H9 (cell line): ENCODE measurements at regions not wholly inside any gene's neighbourhood (a gene's known extent, or its start where the extent isn't known, plus 50 kb on each side); places are given as distances from the start of the nearest gene placed in this dataset.

ENCODE experiments used
- DNase-seq: peaks from one replicate; pipeline ENCODE4 v3.0.0-alpha.2; 2017
- H2AFZ ChIP-seq: one replicate; pipeline ENCODE4 v1.6.1; 2013; ENCODE audit warnings: mild to moderate bottlenecking, low read length, control low read depth, moderate library complexity
- H2AK5ac ChIP-seq: 2 replicates; pipeline ENCODE4 v1.6.1; 2013; ENCODE audit warnings: low read length, control low read depth, mixed read lengths; ENCODE audit not compliant: insufficient read length
- H2BK120ac ChIP-seq: one replicate; pipeline ENCODE4 v1.6.1; 2013; ENCODE audit warnings: low read depth, mild to moderate bottlenecking, low read length, control low read depth, inconsistent platforms; ENCODE audit not compliant: poor library complexity, severe bottlenecking
- H2BK12ac ChIP-seq: 2 replicates; pipeline ENCODE4 v1.6.1; 2013; ENCODE audit warnings: low read length, control low read depth, mixed read lengths, low read depth; ENCODE audit not compliant: insufficient read length
- H2BK15ac ChIP-seq: 2 replicates; pipeline ENCODE4 v1.6.1; 2013; ENCODE audit warnings: low read depth, low read length, control low read depth
- H2BK20ac ChIP-seq: one replicate; pipeline ENCODE4 v1.6.1; 2013; ENCODE audit warnings: low read depth, mild to moderate bottlenecking, low read length, control low read depth, inconsistent platforms; ENCODE audit not compliant: poor library complexity, severe bottlenecking
- H2BK5ac ChIP-seq: 2 replicates; pipeline ENCODE4 v1.6.1; 2013; ENCODE audit warnings: low read length, control low read depth, mixed read lengths; ENCODE audit not compliant: insufficient read length
- H3K14ac ChIP-seq: 2 replicates; pipeline ENCODE4 v1.6.1; 2013; ENCODE audit warnings: low read length, control low read depth; ENCODE audit not compliant: insufficient read depth
- H3K18ac ChIP-seq: 2 replicates; pipeline ENCODE4 v1.6.1; 2013; ENCODE audit warnings: low read depth, mild to moderate bottlenecking, mixed read lengths, low read length, control low read depth; ENCODE audit not compliant: insufficient read length
- H3K23ac ChIP-seq: 2 replicates; pipeline ENCODE4 v1.6.1; 2013; ENCODE audit warnings: low read length, control low read depth, mixed read lengths, low read depth; ENCODE audit not compliant: insufficient read length
- H3K23me2 ChIP-seq: 2 replicates; pipeline ENCODE4 v1.6.1; 2013; ENCODE audit warnings: low read depth, mild to moderate bottlenecking, mixed read lengths, low read length, control low read depth; ENCODE audit not compliant: insufficient read length, poor library complexity, severe bottlenecking
- H3K27ac ChIP-seq: 2 replicates; pipeline ENCODE4 v1.5.1; 2013; ENCODE audit warnings: low read length, control low read depth, mixed read lengths, low read depth; ENCODE audit not compliant: insufficient read length
- H3K27me3 ChIP-seq: 2 replicates; pipeline ENCODE4 v1.6.1; 2013; ENCODE audit warnings: low read length, control low read depth, inconsistent platforms; ENCODE audit not compliant: insufficient read depth
- H3K4ac ChIP-seq: 2 replicates; pipeline ENCODE4 v1.6.1; 2013; ENCODE audit warnings: low read depth, mild to moderate bottlenecking, control low read depth, inconsistent platforms, low read length, moderate library complexity
- H3K4me1 ChIP-seq: 2 replicates; pipeline ENCODE4 v1.6.1; 2013; ENCODE audit warnings: low read length, control low read depth, inconsistent platforms; ENCODE audit not compliant: insufficient read depth
- H3K4me2 ChIP-seq: 2 replicates; pipeline ENCODE4 v1.6.1; 2013; ENCODE audit warnings: low read length, control low read depth, mixed read lengths; ENCODE audit not compliant: insufficient read length, insufficient read depth
- H3K56ac ChIP-seq: 2 replicates; pipeline ENCODE4 v1.6.1; 2013; ENCODE audit warnings: low read depth, mild to moderate bottlenecking, mixed read lengths, low read length, control low read depth; ENCODE audit not compliant: insufficient read length
- H3K79me1 ChIP-seq: 2 replicates; pipeline ENCODE4 v1.6.1; 2013; ENCODE audit warnings: low read depth, mild to moderate bottlenecking, moderate library complexity, low read length, control low read depth, inconsistent platforms; ENCODE audit not compliant: insufficient read depth, poor library complexity, severe bottlenecking
- H3K79me2 ChIP-seq: 2 replicates; pipeline ENCODE4 v1.6.1; 2013; ENCODE audit warnings: low read length, control low read depth, inconsistent platforms; ENCODE audit not compliant: insufficient read depth
- H3K9ac ChIP-seq: 2 replicates; pipeline ENCODE4 v1.6.1; 2013; ENCODE audit warnings: low read length, control low read depth, mixed read lengths; ENCODE audit not compliant: insufficient read length; ENCODE audit errors: extremely low read depth
- H3K9me3 ChIP-seq: one replicate; pipeline ENCODE4 v1.6.1; 2013; ENCODE audit warnings: low read depth, low read length, inconsistent platforms; ENCODE audit not compliant: control insufficient read depth
- H3T11ph ChIP-seq: one replicate; pipeline ENCODE4 v1.6.1; 2013; ENCODE audit warnings: mild to moderate bottlenecking, low read length, control low read depth, inconsistent platforms
- H4K20me1 ChIP-seq: one replicate; pipeline ENCODE4 v1.6.1; 2013; ENCODE audit not compliant: control insufficient read depth, insufficient read length, insufficient read depth
- H4K5ac ChIP-seq: 2 replicates; pipeline ENCODE4 v1.6.1; 2013; ENCODE audit warnings: low read depth, mild to moderate bottlenecking, mixed read lengths, low read length, control low read depth; ENCODE audit not compliant: insufficient read length
- H4K8ac ChIP-seq: replicated peaks from 2 replicates; pipeline ENCODE4 v1.6.1; 2013; ENCODE audit warnings: low read length, control low read depth, mixed read lengths, low read depth; ENCODE audit not compliant: insufficient read length
- H4K91ac ChIP-seq: 2 replicates; pipeline ENCODE4 v1.6.1; 2013; ENCODE audit warnings: low read depth, mild to moderate bottlenecking, moderate library complexity, mixed read lengths, low read length, control low read depth; ENCODE audit not compliant: insufficient read length
- H3K27ac Mint-ChIP-seq, 3 experiments: 2 replicates in 2 of 3; 3 replicates in 1 of 3; pipeline ENCODE4 v1.8.0; 2020 to 2021; ENCODE audit warnings: mixed read lengths in 3 of 3, mild to moderate bottlenecking in 1 of 3, moderate library complexity in 1 of 3
- H3K27me3 Mint-ChIP-seq: 2 replicates; pipeline ENCODE4 v1.8.0; 2021; ENCODE audit warnings: low read depth, mild to moderate bottlenecking, moderate library complexity, mixed read lengths
- H3K36me3 Mint-ChIP-seq, 3 experiments: 2 replicates in 2 of 3; 3 replicates in 1 of 3; pipeline ENCODE4 v1.8.0; 2020 to 2021; ENCODE audit warnings: low read depth in 3 of 3, mixed read lengths in 3 of 3; ENCODE audit not compliant: insufficient read depth in 1 of 3
- H3K4me1 Mint-ChIP-seq, 2 experiments: 2 replicates each; pipeline ENCODE4 v1.8.0; 2020; ENCODE audit warnings: mixed read lengths in 2 of 2
- H3K4me3 Mint-ChIP-seq, 2 experiments: 2 replicates in 1 of 2; 3 replicates in 1 of 2; pipeline ENCODE4 v1.8.0; 2020 to 2021; ENCODE audit warnings: mild to moderate bottlenecking in 2 of 2, mixed read lengths in 2 of 2, moderate library complexity in 1 of 2
- H3K9me3 Mint-ChIP-seq, 2 experiments: 2 replicates in 1 of 2; 3 replicates in 1 of 2; pipeline ENCODE4 v1.8.0; 2020; ENCODE audit warnings: mild to moderate bottlenecking in 2 of 2, mixed read lengths in 2 of 2, moderate library complexity in 1 of 2
- WGBS: extraction: QIAGEN DNeasy Blood & Tissue Kit; methylation state at CpG from one replicate; pipeline ENCODE4 v1.1.7; 2013; ENCODE audit warnings: missing lambda C conversion rate, low lambda C conversion rate, mixed read lengths; ENCODE audit not compliant: insufficient read length; ENCODE audit errors: extremely low coverage; 5-methylcytosine and 5-hydroxymethylcytosine counted together
- TF ChIP-seq, protein P1 (sequence below): fragments of 200-600 bp; sonication (generic); conservative IDR thresholded peaks from 3 replicates; pipeline ENCODE4 v1.8.0; 2021; ENCODE audit warnings: antibody characterized with exemption, mild to moderate bottlenecking

- H3K27ac ChIP-seq: no peak overlapping the region
- Mint-ChIP-seq H3K4me1 (no peaks in the 10 kb centered on the region), H3K27ac (no peak overlapping the region), H3K4me3 (no peak overlapping the region), H3K36me3 (no peaks in the 10 kb centered on the region), H3K9me3 (no peaks in the 10 kb centered on the region; a peak in 1 of 5 replicates), H3K27me3 (no peaks in the 10 kb centered on the region)
- H3K23me2 ChIP-seq: no peaks in the 10 kb centered on the region
- H3K14ac ChIP-seq: no peak overlapping the region
- H4K8ac ChIP-seq: no peak overlapping the region
- no peak for DNase-seq
- H2BK20ac ChIP-seq: no peak overlapping the region
- H4K5ac ChIP-seq: no peak overlapping the region
- H3K9me3 ChIP-seq: no peaks in the 10 kb centered on the region
- TF ChIP-seq, protein P1, sequence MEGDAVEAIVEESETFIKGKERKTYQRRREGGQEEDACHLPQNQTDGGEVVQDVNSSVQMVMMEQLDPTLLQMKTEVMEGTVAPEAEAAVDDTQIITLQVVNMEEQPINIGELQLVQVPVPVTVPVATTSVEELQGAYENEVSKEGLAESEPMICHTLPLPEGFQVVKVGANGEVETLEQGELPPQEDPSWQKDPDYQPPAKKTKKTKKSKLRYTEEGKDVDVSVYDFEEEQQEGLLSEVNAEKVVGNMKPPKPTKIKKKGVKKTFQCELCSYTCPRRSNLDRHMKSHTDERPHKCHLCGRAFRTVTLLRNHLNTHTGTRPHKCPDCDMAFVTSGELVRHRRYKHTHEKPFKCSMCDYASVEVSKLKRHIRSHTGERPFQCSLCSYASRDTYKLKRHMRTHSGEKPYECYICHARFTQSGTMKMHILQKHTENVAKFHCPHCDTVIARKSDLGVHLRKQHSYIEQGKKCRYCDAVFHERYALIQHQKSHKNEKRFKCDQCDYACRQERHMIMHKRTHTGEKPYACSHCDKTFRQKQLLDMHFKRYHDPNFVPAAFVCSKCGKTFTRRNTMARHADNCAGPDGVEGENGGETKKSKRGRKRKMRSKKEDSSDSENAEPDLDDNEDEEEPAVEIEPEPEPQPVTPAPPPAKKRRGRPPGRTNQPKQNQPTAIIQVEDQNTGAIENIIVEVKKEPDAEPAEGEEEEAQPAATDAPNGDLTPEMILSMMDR: no peak
- no peak overlapping the region for H4K91ac ChIP-seq
- no peak overlapping the region for H2AFZ ChIP-seq
- H3K4me2 ChIP-seq: no peak overlapping the region
- H2BK15ac ChIP-seq: no peak overlapping the region
- no peak overlapping the region for H3K23ac ChIP-seq
- no peak overlapping the region for H2AK5ac ChIP-seq
- H3T11ph ChIP-seq: no peak overlapping the region
- no peaks in the 10 kb centered on the region for H4K20me1 ChIP-seq
- H3K79me1 ChIP-seq: no peaks in the 10 kb centered on the region
- no peak overlapping the region for H3K9ac ChIP-seq
- no peak overlapping the region for H3K56ac ChIP-seq
- no peak overlapping the region for H3K18ac ChIP-seq
- no peaks in the 10 kb centered on the region for H3K27me3 ChIP-seq
- H2BK12ac ChIP-seq: no peak overlapping the region
- no peak overlapping the region for H2BK120ac ChIP-seq
- H3K79me2 ChIP-seq: no peaks in the 10 kb centered on the region
- no peak overlapping the region for H2BK5ac ChIP-seq
- WGBS: no CpG with 5 or more reads among the region's 2 CpGs
- H3K4me1 ChIP-seq: no peaks in the 10 kb centered on the region
- H3K4ac ChIP-seq: no peak overlapping the region
Observed at GRCh38 chr3:151612115-151612514, 121.6 kb upstream of the AADACL2 start.
